ENCODE measurements at regions not wholly inside any gene's neighbourhood (a gene's known extent, or its start where the extent isn't known, plus 50 kb on each side); places are given as distances from the start of the nearest gene placed in this dataset.

- no peaks in the 10 kb centered on the region for H3K27me3 ChIP-seq (ENCODE audit: control insufficient read depth, insufficient read depth, low read length)
- FAIRE-seq = no peak
Measured at GRCh38 chr5:96317945-96318344, 115.1 kb downstream of the PCSK1 start.

GRCh38 chr5:96316487-96316886, 116.6 kb downstream of the PCSK1 start:
- Histone ChIP-seq H3K27me3 (ENCODE audit: control insufficient read depth, insufficient read depth, low read length) (no peaks in the 10 kb centered on the region), H3K27ac (ENCODE audit: low read depth in 2 of 2, low read length in 2 of 2) (no peak overlapping the region), H3K4me3 (ENCODE audit: low read length in 3 of 3) (no peak overlapping the region), H3K4me1 (ENCODE audit: control insufficient read depth in 2 of 3, insufficient read depth in 2 of 3, low read depth in 1 of 3, low read length in 3 of 3) (no peaks in the 10 kb centered on the region), H3K9ac (ENCODE audit: low read length in 3 of 3) (no peak overlapping the region), H3K36me3 (ENCODE audit: control insufficient read depth in 2 of 3, insufficient read depth in 3 of 3, low read length in 3 of 3) (no peaks in the 10 kb centered on the region), H3K9me3 (ENCODE audit: control insufficient read depth in 2 of 3, insufficient read depth in 1 of 3, low read length in 3 of 3) (no peaks in the 10 kb centered on the region)
- intact Hi-C loops (cut with DNase I) = no loop called here
- no peak for FAIRE-seq
- TF ChIP-seq CTCF (IDR thresholded peaks at IDR 0.05; ENCODE audit: borderline replicate concordance, extremely low read depth, insufficient read depth) = no peak
- DNase-seq = no peak

More at GRCh38 chr5:96317945-96318344, 115.1 kb downstream of the PCSK1 start:
- Histone ChIP-seq H3K27ac (ENCODE audit: low read depth in 2 of 2, low read length in 2 of 2) (no peak overlapping the region), H3K4me3 (ENCODE audit: low read length in 3 of 3) (no peak overlapping the region), H3K4me1 (ENCODE audit: control insufficient read depth in 2 of 3, insufficient read depth in 2 of 3, low read depth in 1 of 3, low read length in 3 of 3) (no peaks in the 10 kb centered on the region), H3K9ac (ENCODE audit: low read length in 3 of 3) (no peak overlapping the region), H3K36me3 (ENCODE audit: control insufficient read depth in 2 of 3, insufficient read depth in 3 of 3, low read length in 3 of 3) (no peaks in the 10 kb centered on the region), H3K9me3 (ENCODE audit: control insufficient read depth in 2 of 3, insufficient read depth in 1 of 3, low read length in 3 of 3) (no peaks in the 10 kb centered on the region)
- intact Hi-C loops (cut with DNase I) = no loop called here
- TF ChIP-seq CTCF (IDR thresholded peaks at IDR 0.05; ENCODE audit: borderline replicate concordance, extremely low read depth, insufficient read depth) = no peak
- no peak for DNase-seq

- intact Hi-C loops (cut with DNase I) = no loop called here
- H3K27ac ChIP-seq (ENCODE audit: low read depth in 2 of 2, low read length in 2 of 2) = no peak overlapping the region
- FAIRE-seq = no peak
Measured at GRCh38 chr5:96316017-96316416, 117.0 kb downstream of the PCSK1 start.

More at GRCh38 chr5:96316017-96316416, 117.0 kb downstream of the PCSK1 start:
- no peak for TF ChIP-seq CTCF (IDR thresholded peaks at IDR 0.05; ENCODE audit: borderline replicate concordance, extremely low read depth, insufficient read depth)
- Histone ChIP-seq H3K4me1 (ENCODE audit: control insufficient read depth in 2 of 3, insufficient read depth in 2 of 3, low read depth in 1 of 3, low read length in 3 of 3) (no peaks in the 10 kb centered on the region), H3K9ac (ENCODE audit: low read length in 3 of 3) (no peak overlapping the region), H3K27me3 (ENCODE audit: control insufficient read depth, insufficient read depth, low read length) (no peaks in the 10 kb centered on the region), H3K36me3 (ENCODE audit: control insufficient read depth in 2 of 3, insufficient read depth in 3 of 3, low read length in 3 of 3) (no peaks in the 10 kb centered on the region), H3K4me3 (ENCODE audit: low read length in 3 of 3) (no peak overlapping the region), H3K9me3 (ENCODE audit: control insufficient read depth in 2 of 3, insufficient read depth in 1 of 3, low read length in 3 of 3) (peaks cover 0 to 2% (median 2%) of the 10 kb centered on the region in 3 donors)
- DNase-seq = no peak
